NCI-H524 (cell line): ENCODE measurements at regions not wholly inside any gene's neighbourhood (a gene's known extent, or its start where the extent isn't known, plus 50 kb on each side); places are given as distances from the start of the nearest gene placed in this dataset.
A peak's percentile ranks its signal among the peaks of the same experiment; 100 is the strongest.

Source experiments
- DNase-seq, 2 experiments: peaks; one replicate each; lab custom pipeline; 2025; lab: John Stamatoyannopoulos, UW

GRCh38 chr20:57788936-57789613, 79.3 kb upstream of the PMEPA1 start:
- no peak for DNase-seq

- no peak for DNase-seq
Measured at GRCh38 chr20:57787990-57788781, 78.4 kb upstream of the PMEPA1 start.

GRCh38 chr20:57787151-57787989, 77.6 kb upstream of the PMEPA1 start:
- DNase-seq: no peak

GRCh38 chr20:57786304-57786932, 76.6 kb upstream of the PMEPA1 start:
- DNase-seq: no peak

- DNase-seq: no peak
Measured at GRCh38 chr20:57785720-57786119, 75.9 kb upstream of the PMEPA1 start.

GRCh38 chr20:57785061-57785460, 75.2 kb upstream of the PMEPA1 start:
- DNase-seq: no peak

- DNase-seq: no peak
Measured at GRCh38 chr20:57783956-57784837, 74.4 kb upstream of the PMEPA1 start.

GRCh38 chr20:57783196-57783595, 73.4 kb upstream of the PMEPA1 start:
- no peak for DNase-seq

GRCh38 chr20:57782631-57783041, 72.8 kb upstream of the PMEPA1 start:
- no peak for DNase-seq

- no peak for DNase-seq
Measured at GRCh38 chr20:57781901-57782300, 72.1 kb upstream of the PMEPA1 start.

- DNase-seq: no peak
Measured at GRCh38 chr20:57780906-57781305, 71.1 kb upstream of the PMEPA1 start.

- no peak for DNase-seq
Measured at GRCh38 chr20:57780398-57780797, 70.6 kb upstream of the PMEPA1 start.

GRCh38 chr20:57779401-57780003, 69.7 kb upstream of the PMEPA1 start:
- DNase-seq: no peak

GRCh38 chr20:57777911-57778310, 68.1 kb upstream of the PMEPA1 start:
- no peak for DNase-seq

GRCh38 chr20:57774951-57775350, 65.1 kb upstream of the PMEPA1 start:
- DNase-seq: no peak

- DNase-seq: no peak
Measured at GRCh38 chr20:57774111-57774880, 64.5 kb upstream of the PMEPA1 start.

GRCh38 chr20:57773059-57773815, 63.4 kb upstream of the PMEPA1 start:
- DNase-seq: no peak

- DNase-seq: peak; percentile 50 to 71
Measured at GRCh38 chr20:57772349-57772964, 62.6 kb upstream of the PMEPA1 start.
